H1 (cell line): ENCODE measurements at regions not wholly inside any gene's neighbourhood (a gene's known extent, or its start where the extent isn't known, plus 50 kb on each side); places are given as distances from the start of the nearest gene placed in this dataset.

ENCODE experiments used
- CTCF ChIA-PET: fragments of 300-600 bp; sonication (Branson Sonifier 250); formaldehyde crosslinking; loops from one replicate; lab custom pipeline; 2021; ENCODE audit not compliant: partially characterized antibody; lab: Charles Lee
- POLR2A ChIA-PET: fragments of 300-600 bp; sonication (Branson Sonifier 250); formaldehyde crosslinking; loops from one replicate; lab custom pipeline; 2021; ENCODE audit warnings: inconsistent platforms; ENCODE audit not compliant: partially characterized antibody; lab: Charles Lee
- DNase-seq, 2 experiments: peaks; one replicate each; pipeline versions ENCODE4 v3.0.0 to v3.0.0-alpha.2; 2010 to 2022; ENCODE audit warnings: low spot score in 2 of 2, low read depth in 1 of 2, mixed read lengths in 1 of 2
- FAIRE-seq: peaks from 2 replicates; lab custom pipeline; 2011; peaks lifted over from hg19 to GRCh38; lab: Jason Lieb, UNC
- H2AFZ ChIP-seq: 2 replicates; pipeline ENCODE4 v1.8.1; 2012; ENCODE audit warnings: low read length, inconsistent platforms
- H2AK5ac ChIP-seq: 2 replicates; pipeline ENCODE4 v1.6.1; 2013; ENCODE audit warnings: low read depth, low read length
- H2BK120ac ChIP-seq: replicated peaks from 2 replicates; pipeline ENCODE3; 2013; ENCODE audit warnings: low read depth, low read length, inconsistent platforms
- H2BK12ac ChIP-seq: 2 replicates; pipeline ENCODE4 v1.6.1; 2013; ENCODE audit warnings: low read depth, low read length
- H2BK15ac ChIP-seq: 2 replicates; pipeline ENCODE4 v1.6.1; 2013; ENCODE audit warnings: low read length
- H2BK20ac ChIP-seq: 2 replicates; pipeline ENCODE4 v1.6.1; 2013; ENCODE audit warnings: low read length
- H2BK5ac ChIP-seq: 2 replicates; pipeline ENCODE4 v1.6.1; 2013; ENCODE audit warnings: low read depth, low read length
- H3K14ac ChIP-seq: 2 replicates; pipeline ENCODE4 v1.6.1; 2013; ENCODE audit warnings: inconsistent platforms; ENCODE audit not compliant: insufficient read length
- H3K18ac ChIP-seq: 2 replicates; pipeline ENCODE4 v1.6.1; 2013; ENCODE audit warnings: low read length; ENCODE audit errors: extremely low read depth
- H3K23ac ChIP-seq: 2 replicates; pipeline ENCODE4 v1.6.1; 2013; ENCODE audit warnings: inconsistent platforms; ENCODE audit not compliant: insufficient read length
- H3K23me2 ChIP-seq: 2 replicates; pipeline ENCODE4 v1.6.1; 2013; ENCODE audit warnings: low read depth, low read length
- H3K27ac ChIP-seq: 2 replicates; pipeline ENCODE4 v1.6.1; 2011; ENCODE audit warnings: low read depth, low read length, inconsistent platforms
- H3K27me3 ChIP-seq, 4 experiments: replicated peaks in 1 of 4; 1 replicate in 1 of 4; 2 replicates in 3 of 4; pipeline versions ENCODE4 v1.6.1 to v1.8.1; 2011 to 2013; ENCODE audit warnings: low read length in 3 of 4, mild to moderate bottlenecking in 3 of 4, inconsistent platforms in 2 of 4, mixed read lengths in 2 of 4, moderate library complexity in 1 of 4; ENCODE audit not compliant: control insufficient read depth in 3 of 4, insufficient read depth in 3 of 4; ENCODE audit errors: extremely low read depth in 1 of 4
- H3K36me3 ChIP-seq, 4 experiments: 2 replicates each; pipeline versions ENCODE4 v1.6.1 to v1.8.1; 2011 to 2013; ENCODE audit warnings: mild to moderate bottlenecking in 4 of 4, low read length in 3 of 4, moderate library complexity in 2 of 4, control low read depth in 1 of 4, inconsistent platforms in 1 of 4; ENCODE audit not compliant: insufficient read depth in 4 of 4, control insufficient read depth in 2 of 4
- H3K4ac ChIP-seq: replicated peaks from 2 replicates; pipeline ENCODE3; 2013; ENCODE audit warnings: low read length, low read depth, mixed read lengths, inconsistent platforms; ENCODE audit not compliant: insufficient read length
- H3K4me1 ChIP-seq, 4 experiments: replicated peaks in 1 of 4; 1 replicate in 1 of 4; 2 replicates in 3 of 4; pipeline versions ENCODE4 v1.6.1 to v1.8.1; 2011 to 2013; ENCODE audit warnings: low read length in 3 of 4, inconsistent platforms in 2 of 4, mixed read lengths in 1 of 4; ENCODE audit not compliant: insufficient read depth in 4 of 4, control insufficient read depth in 3 of 4
- H3K4me2 ChIP-seq, 2 experiments: 2 replicates each; pipeline versions ENCODE4 v1.6.1 to v1.8.1; 2011 to 2013; ENCODE audit warnings: low read depth in 2 of 2, low read length in 2 of 2, control low read depth in 1 of 2, inconsistent platforms in 1 of 2, mild to moderate bottlenecking in 1 of 2; ENCODE audit not compliant: insufficient read depth in 1 of 2
- H3K4me3 ChIP-seq, 4 experiments: fragments of 200-600, 300-600 bp in 1 of 4; sonication (generic), shearing (Covaris generic), sonication (Bioruptor Twin) in 1 of 4; 2 replicates each; pipeline versions ENCODE4 v1.5.1 to v1.8.1; 2011 to 2016; ENCODE audit warnings: low read length in 4 of 4, low read depth in 3 of 4, control low read depth in 2 of 4, inconsistent platforms in 2 of 4, mild to moderate bottlenecking in 2 of 4, mixed read lengths in 1 of 4, moderate library complexity in 1 of 4; ENCODE audit not compliant: insufficient read depth in 2 of 4; ENCODE audit errors: extremely low read depth in 1 of 4
- H3K56ac ChIP-seq: replicated peaks from 2 replicates; pipeline ENCODE3; 2013; ENCODE audit warnings: low read depth, mild to moderate bottlenecking, mixed read lengths, low read length, inconsistent platforms; ENCODE audit not compliant: insufficient read length
- H3K79me1 ChIP-seq: 2 replicates; pipeline ENCODE4 v1.6.1; 2013; ENCODE audit warnings: low read depth, low read length, control low read depth
- H3K79me2 ChIP-seq, 2 experiments: 2 replicates each; pipeline versions ENCODE4 v1.6.1 to v1.8.1; 2012 to 2013; ENCODE audit warnings: low read length in 2 of 2, mild to moderate bottlenecking in 2 of 2, inconsistent platforms in 1 of 2; ENCODE audit not compliant: insufficient read depth in 2 of 2, control insufficient read depth in 1 of 2
- H3K9ac ChIP-seq, 4 experiments: replicated peaks in 1 of 4; 1 replicate in 1 of 4; 2 replicates in 3 of 4; pipeline versions ENCODE4 v1.6.1 to v1.8.1; 2011 to 2013; ENCODE audit warnings: low read depth in 3 of 4, low read length in 3 of 4, control low read depth in 2 of 4, mild to moderate bottlenecking in 2 of 4, moderate library complexity in 2 of 4, inconsistent platforms in 1 of 4; ENCODE audit errors: extremely low read depth in 1 of 4
- H3K9me3 ChIP-seq, 2 experiments: 2 replicates each; pipeline versions ENCODE4 v1.6.1 to v1.8.1; 2012 to 2013; ENCODE audit warnings: mild to moderate bottlenecking in 2 of 2, moderate library complexity in 2 of 2, control low read depth in 1 of 2, inconsistent platforms in 1 of 2, low read depth in 1 of 2, low read length in 1 of 2, mixed read lengths in 1 of 2; ENCODE audit not compliant: insufficient read depth in 2 of 2
- H4K20me1 ChIP-seq, 2 experiments: replicated peaks in 1 of 2; 2 replicates each; pipeline versions ENCODE3 to v1.8.1; 2011 to 2013; ENCODE audit warnings: inconsistent platforms in 2 of 2, low read length in 2 of 2, mild to moderate bottlenecking in 1 of 2; ENCODE audit not compliant: insufficient read depth in 2 of 2, control insufficient read depth in 1 of 2
- H4K5ac ChIP-seq: 2 replicates; pipeline ENCODE4 v1.6.1; 2013; ENCODE audit warnings: low read length, low read depth, mixed read lengths, inconsistent platforms; ENCODE audit not compliant: insufficient read length
- H4K8ac ChIP-seq: 2 replicates; pipeline ENCODE4 v1.8.0; 2013; ENCODE audit warnings: mild to moderate bottlenecking, moderate library complexity, low read length, inconsistent platforms; ENCODE audit not compliant: insufficient read depth; ENCODE audit errors: extremely low read depth
- H4K91ac ChIP-seq: replicated peaks from 2 replicates; pipeline ENCODE3; 2013; ENCODE audit warnings: low read length, mixed read lengths, inconsistent platforms; ENCODE audit not compliant: insufficient read length
- CREB1 ChIP-seq: IDR thresholded peaks from 2 replicates; pipeline ENCODE4 v1.6.1; 2012; ENCODE audit warnings: inconsistent platforms
- HDAC6 ChIP-seq: IDR thresholded peaks from one replicate; pipeline ENCODE4 v1.7.1; 2012; ENCODE audit warnings: low read depth, mild to moderate bottlenecking, inconsistent platforms, low read length, moderate library complexity
- NANOG ChIP-seq: IDR thresholded peaks from 2 replicates; pipeline ENCODE4 v1.6.1; 2011; ENCODE audit warnings: low read length, low read depth, mild to moderate bottlenecking, inconsistent platforms; ENCODE audit not compliant: insufficient read depth, poor library complexity, severe bottlenecking
- SIRT6 ChIP-seq: IDR thresholded peaks from one replicate; pipeline ENCODE4 v1.7.1; 2012; ENCODE audit warnings: low read length, inconsistent platforms
- TBP ChIP-seq: IDR thresholded peaks from 2 replicates; pipeline ENCODE4 v1.6.1; 2011; ENCODE audit warnings: low read depth, low read length, improper control_type of control experiment
- TEAD4 ChIP-seq: IDR thresholded peaks from 2 replicates; pipeline ENCODE4 v1.6.1; 2012; ENCODE audit warnings: low read depth, low read length, inconsistent platforms, mixed read lengths
- ZNF274 ChIP-seq: IDR thresholded peaks from 2 replicates; pipeline ENCODE4 v1.7.0; 2012; ENCODE audit warnings: low read length, borderline replicate concordance; ENCODE audit errors: extremely low read depth
- WGBS, 2 experiments: shearing (Covaris generic) in 1 of 2; methylation state at CpG; one replicate each; pipeline versions ENCODE4 v1.1.6 to v1.1.7; 2013 to 2015; ENCODE audit warnings: low lambda C conversion rate in 2 of 2, mixed read lengths in 2 of 2, inconsistent platforms in 1 of 2, low coverage in 1 of 2, missing lambda C conversion rate in 1 of 2; ENCODE audit not compliant: insufficient replicate concordance in 2 of 2, insufficient coverage in 1 of 2, insufficient read length in 1 of 2; ENCODE audit errors: extremely low coverage in 1 of 2, missing lambda C conversion rate in 1 of 2; 5-methylcytosine and 5-hydroxymethylcytosine counted together

DNA sequence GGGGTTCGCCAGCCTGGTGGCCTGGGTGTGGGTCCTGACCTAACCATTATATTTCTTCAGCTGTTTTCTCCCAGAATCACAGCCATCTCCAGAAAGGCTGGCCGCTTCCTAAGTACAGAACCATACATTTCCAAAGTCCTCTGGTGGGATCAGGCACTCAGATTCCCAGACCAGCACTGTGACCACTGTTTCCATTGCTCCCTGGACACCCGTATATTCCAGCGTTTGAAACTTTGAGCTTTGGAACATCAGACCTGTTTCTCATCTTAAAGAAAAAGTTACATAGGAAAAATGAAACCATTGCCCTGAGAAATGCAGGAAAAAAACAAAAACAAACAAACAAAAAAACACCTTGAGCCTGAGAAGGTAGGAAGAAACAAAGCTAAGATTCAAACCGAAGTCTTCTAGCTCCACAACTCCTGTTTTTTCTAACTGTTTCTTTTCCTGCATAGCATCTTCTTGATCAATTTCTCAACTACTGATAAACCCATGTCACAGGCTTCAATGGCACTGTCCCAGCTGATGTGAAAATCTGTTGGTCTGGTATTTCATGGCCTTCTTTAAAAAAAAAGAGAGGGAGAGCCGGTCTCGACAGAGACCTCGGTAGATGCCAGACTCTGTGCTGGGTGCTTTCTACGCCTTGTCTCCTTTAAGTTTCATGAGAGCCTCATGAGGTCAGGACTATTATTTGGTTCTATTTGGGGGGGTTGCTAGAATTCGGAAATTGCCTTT lies 221.3 kb downstream of the TOMM20 start:
- ChIA-PET POLR2A (no interaction called here), CTCF (interaction anchor here (1.1 to 1.5 kb wide), 2 partner anchors 19 to 176 kb away, joined by 3 to 4 read pairs; no protein-coding TSS in a partner anchor)
- Histone ChIP-seq H3K79me1 (no peaks in the 10 kb centered on the region), H2AFZ (no peak overlapping the region), H3K79me2 (no peaks in the 10 kb centered on the region), H2AK5ac (no peak overlapping the region), H3K4ac (no peak overlapping the region), H3K27me3 (peaks cover 0 to 2% (median 0%) of the 10 kb centered on the region in 4 experiments; a peak in 1 of 7 replicates), H3K4me1 (peaks cover 0 to 8% (median 2%) of the 10 kb centered on the region in 4 experiments; a peak in 3 of 7 replicates), H3K4me3 (no peak overlapping the region), H3K36me3 (no peaks in the 10 kb centered on the region), H2BK12ac (no peak overlapping the region), H2BK15ac (no peak overlapping the region), H3K9ac (no peak overlapping the region), H2BK120ac (no peak overlapping the region), H3K23me2 (no peaks in the 10 kb centered on the region), H2BK5ac (no peak overlapping the region), H2BK20ac (no peak overlapping the region), H3K56ac (no peak overlapping the region), H4K5ac (no peak overlapping the region), H3K23ac (no peak overlapping the region), H4K91ac (no peak overlapping the region), H3K9me3 (no peaks in the 10 kb centered on the region), H4K8ac (no peak overlapping the region), H3K14ac (no peak overlapping the region), H3K4me2 (no peak overlapping the region), H3K27ac (no peak overlapping the region), H4K20me1 (no peaks in the 10 kb centered on the region), H3K18ac (no peak overlapping the region)
- no peak for TF ChIP-seq CREB1
- TF ChIP-seq HDAC6 = no peak
- TF ChIP-seq NANOG = no peak
- no peak for TF ChIP-seq TEAD4
- TF ChIP-seq TBP = no peak
- no peak for TF ChIP-seq SIRT6
- TF ChIP-seq ZNF274 = no peak
- 90% methylated on average over 10 of the region's 10 CpGs; no CpG with 5 or more reads in 1 of the 2 experiments for WGBS, 2 experiments
- FAIRE-seq (no peak), DNase-seq (no peak)
